ENCODE measurements at regions not wholly inside any gene's neighbourhood (a gene's known extent, or its start where the extent isn't known, plus 50 kb on each side); places are given as distances from the start of the nearest gene placed in this dataset.

DNA sequence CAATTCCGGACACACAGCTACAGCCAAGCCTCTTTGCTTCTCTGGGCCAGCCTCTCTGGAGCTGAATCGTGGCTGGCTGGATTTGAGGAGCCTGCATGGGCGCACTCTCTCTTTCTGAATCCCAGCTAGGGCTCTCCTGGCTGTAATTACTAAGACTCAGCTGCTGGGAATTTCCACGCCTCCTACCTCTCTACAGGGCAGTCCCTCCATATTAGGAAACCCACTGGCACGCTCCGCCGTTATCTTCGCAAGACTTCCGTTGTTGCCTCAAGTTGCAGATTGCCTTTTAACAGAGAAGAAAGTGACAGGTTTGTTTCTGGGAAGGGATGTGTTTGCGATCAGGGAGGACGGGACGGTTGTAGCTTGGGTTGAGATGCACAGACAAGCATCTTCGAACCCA, 188.4 kb upstream of the NLRP1 start:
- H3K9me3 ChIP-seq (ENCODE audit: control insufficient read depth, insufficient read depth, low read length) = no peaks in the 10 kb centered on the region
- no peak overlapping the region for H3K27ac ChIP-seq (ENCODE audit: low read depth, low read length)
- H3F3A ChIP-seq (ENCODE audit: control insufficient read depth, insufficient read depth) = no peaks in the 10 kb centered on the region

DNA sequence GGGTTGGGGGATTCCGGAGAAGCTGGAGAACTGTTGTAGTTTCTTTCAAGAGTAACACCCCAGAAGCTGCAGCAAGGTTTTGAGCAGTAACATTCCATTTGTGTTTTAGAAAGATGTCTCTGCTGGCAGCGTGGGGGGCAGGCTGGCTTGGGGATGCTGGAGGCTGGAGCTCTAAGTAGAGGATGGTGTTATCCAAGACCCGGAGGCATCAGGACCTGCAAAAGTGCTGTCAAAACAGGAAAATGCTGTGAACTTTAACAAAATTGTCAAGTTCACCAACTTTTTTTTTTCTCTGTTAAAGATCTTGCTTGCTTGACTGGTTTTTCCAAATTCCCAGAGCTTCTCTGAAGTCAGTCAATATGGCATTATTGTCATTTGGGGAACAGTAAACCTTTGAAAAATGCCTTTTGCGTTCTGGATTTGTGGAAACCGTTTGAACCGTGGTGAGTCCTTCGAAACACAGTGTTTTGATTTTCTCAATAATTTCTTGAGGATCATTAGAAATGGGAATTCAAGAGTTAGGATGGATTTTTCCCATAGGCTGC, 189.6 kb upstream of the NLRP1 start:
- TF ChIP-seq, protein P1, sequence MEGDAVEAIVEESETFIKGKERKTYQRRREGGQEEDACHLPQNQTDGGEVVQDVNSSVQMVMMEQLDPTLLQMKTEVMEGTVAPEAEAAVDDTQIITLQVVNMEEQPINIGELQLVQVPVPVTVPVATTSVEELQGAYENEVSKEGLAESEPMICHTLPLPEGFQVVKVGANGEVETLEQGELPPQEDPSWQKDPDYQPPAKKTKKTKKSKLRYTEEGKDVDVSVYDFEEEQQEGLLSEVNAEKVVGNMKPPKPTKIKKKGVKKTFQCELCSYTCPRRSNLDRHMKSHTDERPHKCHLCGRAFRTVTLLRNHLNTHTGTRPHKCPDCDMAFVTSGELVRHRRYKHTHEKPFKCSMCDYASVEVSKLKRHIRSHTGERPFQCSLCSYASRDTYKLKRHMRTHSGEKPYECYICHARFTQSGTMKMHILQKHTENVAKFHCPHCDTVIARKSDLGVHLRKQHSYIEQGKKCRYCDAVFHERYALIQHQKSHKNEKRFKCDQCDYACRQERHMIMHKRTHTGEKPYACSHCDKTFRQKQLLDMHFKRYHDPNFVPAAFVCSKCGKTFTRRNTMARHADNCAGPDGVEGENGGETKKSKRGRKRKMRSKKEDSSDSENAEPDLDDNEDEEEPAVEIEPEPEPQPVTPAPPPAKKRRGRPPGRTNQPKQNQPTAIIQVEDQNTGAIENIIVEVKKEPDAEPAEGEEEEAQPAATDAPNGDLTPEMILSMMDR (IDR thresholded peaks at IDR 0.05; ENCODE audit: low read depth, low read length, poor library complexity, severe bottlenecking) = no peak
- no peak for TF ChIP-seq EZH2phosphoT487 (IDR thresholded peaks at IDR 0.05; ENCODE audit: borderline replicate concordance, low read length)

More for the DNA sequence above, 188.4 kb upstream of the NLRP1 start:
- TF ChIP-seq, protein P1 (IDR thresholded peaks at IDR 0.05; ENCODE audit: low read depth, low read length, poor library complexity, severe bottlenecking) = no peak
- TF ChIP-seq EZH2phosphoT487 (IDR thresholded peaks at IDR 0.05; ENCODE audit: borderline replicate concordance, low read length) = no peak
- Histone ChIP-seq H4K20me1 (ENCODE audit: control insufficient read depth, insufficient read depth, low read depth, low read length) (no peaks in the 10 kb centered on the region), H3K79me2 (ENCODE audit: control insufficient read depth, low read length) (no peaks in the 10 kb centered on the region), H3K27me3 (ENCODE audit: control insufficient read depth, low read length) (no peaks in the 10 kb centered on the region), H3K4me1 (ENCODE audit: control insufficient read depth, low read length) (no peaks in the 10 kb centered on the region), H3K9me2 (replicated peaks; ENCODE audit: control insufficient read depth, low read length) (no peaks in the 10 kb centered on the region), H3K36me3 (ENCODE audit: control insufficient read depth, low read length) (no peaks in the 10 kb centered on the region), H3K4me3 (ENCODE audit: low read length) (no peak overlapping the region), H3K4me2 (ENCODE audit: low read length) (no peak overlapping the region)

DNA sequence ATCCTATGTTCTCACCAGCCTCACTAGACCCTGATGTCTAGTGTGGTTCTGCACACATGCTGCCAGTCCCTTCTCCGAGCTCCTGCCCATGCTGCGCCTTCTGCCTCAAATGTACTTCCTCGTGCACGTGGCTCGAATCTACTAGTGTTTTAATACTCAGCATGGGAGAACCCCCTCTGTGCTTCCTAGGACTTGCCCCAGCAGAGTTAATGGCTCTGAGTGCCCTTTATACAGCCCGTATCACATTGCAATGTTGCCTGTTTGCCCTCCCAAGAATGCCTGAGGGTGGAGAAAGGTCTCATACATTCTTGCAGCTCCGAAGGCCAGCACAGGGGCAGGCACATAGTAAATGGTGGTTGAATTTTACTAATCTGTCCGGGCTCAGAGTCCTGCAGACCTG, 190.8 kb upstream of the NLRP1 start:
- Histone ChIP-seq H3K4me3 (ENCODE audit: low read length) (no peak overlapping the region), H3K9me3 (ENCODE audit: control insufficient read depth, insufficient read depth, low read length) (no peaks in the 10 kb centered on the region), H4K20me1 (ENCODE audit: control insufficient read depth, insufficient read depth, low read depth, low read length) (no peaks in the 10 kb centered on the region), H3K9me2 (replicated peaks; ENCODE audit: control insufficient read depth, low read length) (no peaks in the 10 kb centered on the region), H3K27ac (ENCODE audit: low read depth, low read length) (no peak overlapping the region), H3F3A (ENCODE audit: control insufficient read depth, insufficient read depth) (no peaks in the 10 kb centered on the region), H3K4me1 (ENCODE audit: control insufficient read depth, low read length) (no peaks in the 10 kb centered on the region), H3K36me3 (ENCODE audit: control insufficient read depth, low read length) (no peaks in the 10 kb centered on the region), H3K27me3 (ENCODE audit: control insufficient read depth, low read length) (no peaks in the 10 kb centered on the region), H3K79me2 (ENCODE audit: control insufficient read depth, low read length) (no peaks in the 10 kb centered on the region), H3K4me2 (ENCODE audit: low read length) (no peak overlapping the region)
- TF ChIP-seq EZH2phosphoT487 (IDR thresholded peaks at IDR 0.05; ENCODE audit: borderline replicate concordance, low read length) = no peak
- TF ChIP-seq, protein P1 (IDR thresholded peaks at IDR 0.05; ENCODE audit: low read depth, low read length, poor library complexity, severe bottlenecking) = no peak

More for the DNA sequence above, 189.6 kb upstream of the NLRP1 start:
- Histone ChIP-seq H3K36me3 (ENCODE audit: control insufficient read depth, low read length) (no peaks in the 10 kb centered on the region), H3F3A (ENCODE audit: control insufficient read depth, insufficient read depth) (no peaks in the 10 kb centered on the region), H3K9me2 (replicated peaks; ENCODE audit: control insufficient read depth, low read length) (no peaks in the 10 kb centered on the region), H4K20me1 (ENCODE audit: control insufficient read depth, insufficient read depth, low read depth, low read length) (no peaks in the 10 kb centered on the region), H3K4me2 (ENCODE audit: low read length) (no peak overlapping the region), H3K79me2 (ENCODE audit: control insufficient read depth, low read length) (no peaks in the 10 kb centered on the region), H3K4me3 (ENCODE audit: low read length) (no peak overlapping the region), H3K27ac (ENCODE audit: low read depth, low read length) (no peak overlapping the region), H3K9me3 (ENCODE audit: control insufficient read depth, insufficient read depth, low read length) (no peaks in the 10 kb centered on the region), H3K27me3 (ENCODE audit: control insufficient read depth, low read length) (no peaks in the 10 kb centered on the region), H3K4me1 (ENCODE audit: control insufficient read depth, low read length) (no peaks in the 10 kb centered on the region)
